HFF-Myc (cell line): ENCODE measurements at regions not wholly inside any gene's neighbourhood (a gene's known extent, or its start where the extent isn't known, plus 50 kb on each side); places are given as distances from the start of the nearest gene placed in this dataset.

Source experiments
- DNase-seq: peaks from one replicate; pipeline ENCODE4 v3.0.0-alpha.2; 2011; ENCODE audit warnings: low read depth; ENCODE audit errors: extremely low read depth
- H3K4me3 ChIP-seq: replicated peaks from 2 replicates; pipeline ENCODE4 v1.5.1; 2011; ENCODE audit warnings: low read depth, mild to moderate bottlenecking, control low read depth, low read length
- CTCF ChIP-seq: IDR thresholded peaks from 2 replicates; pipeline ENCODE4 v1.5.1; 2012; ENCODE audit warnings: mild to moderate bottlenecking, low read depth, low read length, control low read depth; ENCODE audit errors: missing control alignments

DNA sequence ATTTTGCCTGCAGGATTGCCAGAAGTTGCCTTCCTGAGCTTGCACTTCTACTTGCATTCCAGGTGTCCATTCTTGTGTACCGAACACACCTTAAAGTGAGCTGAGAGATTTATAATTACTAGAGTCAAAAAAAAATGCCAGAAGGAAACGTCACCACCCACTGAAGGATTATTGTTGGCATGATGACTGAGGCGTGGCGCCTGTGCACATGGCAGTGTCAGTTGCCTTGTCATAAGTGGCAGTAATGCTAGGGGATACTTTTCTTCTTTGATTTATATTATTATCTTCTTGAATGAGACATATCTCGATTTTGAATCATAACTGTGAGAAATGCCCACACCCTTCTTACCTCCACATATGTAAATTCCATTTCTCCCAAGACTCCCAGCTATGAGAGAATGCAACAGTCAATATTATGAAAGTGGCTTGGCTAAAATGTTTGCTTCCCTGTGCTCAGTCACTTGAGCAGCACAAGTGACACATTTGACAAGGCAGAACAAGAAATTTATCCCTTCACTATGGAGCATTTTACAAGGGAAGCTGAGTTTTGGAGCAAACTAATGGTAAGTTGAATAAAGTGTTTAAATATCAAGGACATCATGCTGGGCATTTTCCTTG is 149.5 kb upstream of the SASH1 start:
- TF ChIP-seq CTCF, result no peak
- no peak for DNase-seq
- H3K4me3 ChIP-seq, result no peak overlapping the region

- H3K4me3 ChIP-seq, result no peak overlapping the region
- DNase-seq, result no peak
- no peak for TF ChIP-seq CTCF
These were observed 147.1 kb upstream of the SASH1 start for GRCh38 chr6:148195511-148195910.

DNA sequence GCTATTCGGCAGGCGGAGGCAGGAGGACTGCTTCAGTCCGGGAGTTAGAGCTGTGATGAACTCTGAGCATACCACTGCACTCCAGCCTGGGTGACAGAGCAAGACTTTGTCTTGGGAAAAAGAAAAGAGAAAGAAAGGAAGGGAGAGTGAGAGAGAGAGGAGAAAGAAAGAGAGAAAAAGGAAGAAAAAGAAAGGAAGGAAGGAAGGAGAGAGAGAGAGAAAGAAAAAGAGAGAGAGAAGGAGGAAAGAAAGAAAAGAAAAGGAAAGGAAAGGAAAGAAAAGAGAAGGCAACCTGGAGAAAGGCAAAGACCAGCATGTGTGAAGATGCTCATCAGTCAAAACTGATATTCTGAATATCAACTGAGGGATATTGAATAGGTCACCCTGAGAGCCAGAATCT is 143.1 kb upstream of the SASH1 start:
- no peak for TF ChIP-seq CTCF
- DNase-seq, result no peak
- no peak overlapping the region for H3K4me3 ChIP-seq

DNA sequence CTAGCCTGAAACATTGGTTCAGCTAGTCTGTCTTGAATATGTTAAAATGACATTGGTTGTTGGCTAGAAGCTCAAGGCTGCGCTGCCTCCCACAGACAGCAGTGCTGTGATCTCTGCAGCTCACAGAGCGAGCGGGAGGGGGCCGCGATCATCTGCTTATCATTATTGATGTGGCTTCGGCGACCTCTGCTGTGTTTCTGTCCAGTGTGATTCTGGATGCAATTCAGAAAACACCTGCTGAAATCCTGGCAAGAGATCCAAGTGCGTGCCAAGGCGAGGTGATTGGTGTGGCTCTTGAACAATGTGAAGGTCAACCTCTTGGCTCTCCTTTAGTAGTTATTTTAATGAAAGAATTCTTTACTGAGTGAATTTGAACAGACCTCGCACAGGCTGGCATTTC is 142.3 kb upstream of the SASH1 start:
- no peak for TF ChIP-seq CTCF
- H3K4me3 ChIP-seq, result no peak overlapping the region
- DNase-seq, result no peak

GRCh38 chr6:148200781-148201180 is 141.9 kb upstream of the SASH1 start:
- H3K4me3 ChIP-seq, result no peak overlapping the region
- no peak for DNase-seq
- no peak for TF ChIP-seq CTCF

- no peak for DNase-seq
- H3K4me3 ChIP-seq, result no peak overlapping the region
- no peak for TF ChIP-seq CTCF
These were observed 139.2 kb upstream of the SASH1 start for GRCh38 chr6:148203281-148203925.

DNA sequence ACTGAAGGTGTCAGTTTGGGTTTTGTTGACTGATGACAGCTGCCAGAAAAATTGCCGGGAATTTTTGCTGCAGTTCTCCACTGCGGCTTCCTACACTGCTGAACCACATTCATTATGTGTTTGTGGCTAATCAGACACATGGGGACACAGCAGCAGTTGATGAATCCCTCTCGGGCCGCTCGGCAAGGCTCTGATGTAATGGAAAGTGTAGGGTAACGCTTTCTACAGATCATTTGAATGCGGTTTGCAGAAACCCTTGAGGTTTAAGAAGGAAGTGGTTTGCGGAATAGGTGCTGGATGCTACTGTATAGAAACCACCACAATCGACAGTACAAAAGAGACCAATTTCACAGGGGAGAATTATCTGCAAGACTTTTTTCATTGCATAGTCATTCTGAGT is 138.7 kb upstream of the SASH1 start:
- H3K4me3 ChIP-seq, result no peak overlapping the region
- TF ChIP-seq CTCF, result no peak
- no peak for DNase-seq
